Body of pancreas (tissue), 4 donors: ENCODE measurements at regions not wholly inside any gene's neighbourhood (a gene's known extent, or its start where the extent isn't known, plus 50 kb on each side); places are given as distances from the start of the nearest gene placed in this dataset.
A peak's percentile ranks its signal among the peaks of the same experiment; 100 is the strongest.

ENCODE experiments used
- ATAC-seq: fragments of 150-250 bp; one replicate; pipeline ENCODE4 v1.9.1; 2016
- DNase-seq, 4 donors: peaks; one replicate each; pipeline ENCODE4 v3.0.0-alpha.2; 2019
- H3K27ac ChIP-seq, 4 donors: fragments of 200-600 bp; sonication (generic); 1 replicate in 3 of 4; 2 replicates in 1 of 4; pipeline versions ENCODE4 v1.5.1 to v1.6.1; 2016 to 2019; ENCODE audit warnings: mild to moderate bottlenecking in 1 of 4, mixed read lengths in 1 of 4, moderate library complexity in 1 of 4
- H3K27me3 ChIP-seq, 2 donors: fragments of 200-600 bp; sonication (generic); one replicate each; pipeline ENCODE4 v1.6.0; 2016; ENCODE audit warnings: mild to moderate bottlenecking in 1 of 2
- H3K36me3 ChIP-seq, 2 donors: fragments of 200-600 bp; sonication (generic); replicated peaks in 1 of 2; 2 replicates each; pipeline ENCODE4 v1.5.1; 2016; ENCODE audit warnings: low read depth in 2 of 2; ENCODE audit not compliant: insufficient read depth in 1 of 2
- H3K4me1 ChIP-seq: fragments of 200-600 bp; sonication (generic); one replicate; pipeline ENCODE4 v1.6.0; 2016
- H3K4me3 ChIP-seq, 2 donors: fragments of 200-600 bp; sonication (generic); 1 replicate in 1 of 2; 2 replicates in 1 of 2; pipeline ENCODE4 v1.5.1; 2016 to 2019
- H3K9me3 ChIP-seq, 3 donors: fragments of 200-600 bp; sonication (generic); 1 replicate in 2 of 3; 2 replicates in 1 of 3; pipeline ENCODE4 v1.5.1; 2016
- POLR2A ChIP-seq, 3 donors: fragments of 450-650 bp; IDR thresholded peaks; one replicate each; pipeline ENCODE4 v1.6.1; 2016; ENCODE audit warnings: antibody characterized with exemption in 3 of 3, mild to moderate bottlenecking in 2 of 3
- WGBS, 2 donors: methylation state at CpG; one replicate each; pipeline ENCODE4 v1.1.5; 2017; 5-methylcytosine and 5-hydroxymethylcytosine counted together
- intact Hi-C: fragments of 100-400 bp; cut with DNase I; formaldehyde crosslinking; loops from one replicate; pipeline ENCODE4 v1.15.1; 2023
- TF ChIP-seq, protein P1 (sequence below), 7 experiments: fragments of 450-650 bp in 4 of 7; fragments of 200-600 bp in 3 of 7; sonication (generic) in 3 of 7; IDR thresholded peaks; one replicate each; pipeline ENCODE4 v1.5.1; 2016 to 2019; ENCODE audit warnings: antibody characterized with exemption in 7 of 7

DNA sequence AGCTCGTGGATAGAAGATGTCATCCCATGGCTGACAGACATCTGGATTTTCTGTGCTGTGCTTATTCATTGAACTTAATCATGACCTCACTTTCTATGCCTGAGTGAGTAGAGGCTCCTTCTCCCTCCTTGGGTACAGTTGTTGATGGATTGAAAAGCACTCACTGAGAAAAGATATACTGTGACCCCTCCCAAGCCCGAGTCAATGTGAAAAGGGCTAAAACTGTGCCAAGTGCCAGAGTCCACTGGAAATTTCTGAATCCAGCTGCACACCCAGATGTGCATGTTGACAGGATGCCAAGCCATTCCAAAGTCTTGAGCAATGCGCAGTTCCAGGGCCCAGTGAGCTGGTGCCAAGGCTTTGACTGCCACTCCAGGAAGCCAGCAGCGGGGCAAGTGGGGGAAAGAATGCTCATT lies 473.0 kb downstream of the NTRK2 start:
- no peaks in the 10 kb centered on the region for H3K36me3 ChIP-seq
- no peak for TF ChIP-seq POLR2A (IDR thresholded peaks at IDR 0.05)
- TF ChIP-seq, protein P1, sequence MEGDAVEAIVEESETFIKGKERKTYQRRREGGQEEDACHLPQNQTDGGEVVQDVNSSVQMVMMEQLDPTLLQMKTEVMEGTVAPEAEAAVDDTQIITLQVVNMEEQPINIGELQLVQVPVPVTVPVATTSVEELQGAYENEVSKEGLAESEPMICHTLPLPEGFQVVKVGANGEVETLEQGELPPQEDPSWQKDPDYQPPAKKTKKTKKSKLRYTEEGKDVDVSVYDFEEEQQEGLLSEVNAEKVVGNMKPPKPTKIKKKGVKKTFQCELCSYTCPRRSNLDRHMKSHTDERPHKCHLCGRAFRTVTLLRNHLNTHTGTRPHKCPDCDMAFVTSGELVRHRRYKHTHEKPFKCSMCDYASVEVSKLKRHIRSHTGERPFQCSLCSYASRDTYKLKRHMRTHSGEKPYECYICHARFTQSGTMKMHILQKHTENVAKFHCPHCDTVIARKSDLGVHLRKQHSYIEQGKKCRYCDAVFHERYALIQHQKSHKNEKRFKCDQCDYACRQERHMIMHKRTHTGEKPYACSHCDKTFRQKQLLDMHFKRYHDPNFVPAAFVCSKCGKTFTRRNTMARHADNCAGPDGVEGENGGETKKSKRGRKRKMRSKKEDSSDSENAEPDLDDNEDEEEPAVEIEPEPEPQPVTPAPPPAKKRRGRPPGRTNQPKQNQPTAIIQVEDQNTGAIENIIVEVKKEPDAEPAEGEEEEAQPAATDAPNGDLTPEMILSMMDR (IDR thresholded peaks at IDR 0.05): no peak
- no peak overlapping the region for H3K27ac ChIP-seq
- no peaks in the 10 kb centered on the region for H3K9me3 ChIP-seq
- H3K27me3 ChIP-seq: no peaks in the 10 kb centered on the region
- no peak for ATAC-seq
- peak in 3 of 4 donors; percentile 4 to 15 (median 12) for DNase-seq
- intact Hi-C loops: no loop called here
- 67 to 73% methylated on average over 4 of the region's 4 CpGs for WGBS, 2 donors
- H3K4me3 ChIP-seq: no peak overlapping the region
- H3K4me1 ChIP-seq: no peaks in the 10 kb centered on the region

DNA sequence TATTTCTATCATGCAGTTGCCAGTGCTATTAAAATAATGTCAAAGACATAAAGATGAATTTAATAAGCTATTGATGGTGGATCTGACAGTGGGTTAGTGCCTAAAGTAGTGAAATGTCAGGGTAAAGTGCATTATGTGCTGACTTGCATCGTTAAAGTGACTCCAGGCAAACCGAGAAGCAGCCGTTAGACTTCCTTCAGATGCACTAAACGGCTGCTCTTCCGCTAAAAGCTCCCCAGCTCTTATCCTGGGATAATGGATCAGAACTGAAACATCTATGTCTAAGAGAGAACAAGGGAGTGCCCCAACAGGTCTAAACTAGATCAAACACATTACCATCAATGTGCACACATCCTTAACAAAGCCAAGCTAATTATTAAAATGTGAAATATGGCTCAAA lies 468.2 kb downstream of the NTRK2 start:
- intact Hi-C loops: no loop called here
- 82 to 87% methylated on average over 5 of the region's 5 CpGs for WGBS, 2 donors
- DNase-seq: no peak
- no peak overlapping the region for H3K27ac ChIP-seq
- no peaks in the 10 kb centered on the region for H3K27me3 ChIP-seq
- no peaks in the 10 kb centered on the region for H3K4me1 ChIP-seq
- no peak for ATAC-seq
- no peak overlapping the region for H3K4me3 ChIP-seq
- no peaks in the 10 kb centered on the region for H3K9me3 ChIP-seq
- no peaks in the 10 kb centered on the region for H3K36me3 ChIP-seq
- no peak for TF ChIP-seq POLR2A (IDR thresholded peaks at IDR 0.05)
- TF ChIP-seq, protein P1 (IDR thresholded peaks at IDR 0.05): no peak

DNA sequence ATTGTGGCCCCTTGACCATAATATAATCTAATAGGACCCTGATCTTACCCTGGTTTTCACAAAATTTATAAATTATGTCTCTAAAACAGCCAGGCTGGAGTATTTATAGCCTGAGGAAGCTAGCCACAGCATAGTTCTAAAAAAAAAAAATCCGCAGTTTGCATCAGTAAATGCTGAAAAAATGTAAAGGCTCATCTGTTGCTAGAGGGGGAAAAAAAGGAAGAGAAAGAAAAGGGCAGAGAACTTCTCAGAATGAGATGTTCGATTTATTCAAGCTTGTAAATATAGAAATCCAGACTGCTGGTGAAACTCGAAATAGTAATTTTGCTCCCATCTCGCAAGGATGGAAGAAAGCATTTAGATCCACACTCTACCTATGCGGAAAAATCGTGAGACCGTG lies 467.5 kb downstream of the NTRK2 start:
- no peak overlapping the region for H3K27ac ChIP-seq
- TF ChIP-seq, protein P1 (IDR thresholded peaks at IDR 0.05): no peak
- no peak for TF ChIP-seq POLR2A (IDR thresholded peaks at IDR 0.05)
- no peaks in the 10 kb centered on the region for H3K9me3 ChIP-seq
- 72 to 78% methylated on average over 7 of the region's 7 CpGs for WGBS, 2 donors
- H3K27me3 ChIP-seq: no peaks in the 10 kb centered on the region
- no peaks in the 10 kb centered on the region for H3K4me1 ChIP-seq
- no peaks in the 10 kb centered on the region for H3K36me3 ChIP-seq
- DNase-seq: no peak
- no peak overlapping the region for H3K4me3 ChIP-seq
- ATAC-seq: no peak
- intact Hi-C loops: no loop called here

DNA sequence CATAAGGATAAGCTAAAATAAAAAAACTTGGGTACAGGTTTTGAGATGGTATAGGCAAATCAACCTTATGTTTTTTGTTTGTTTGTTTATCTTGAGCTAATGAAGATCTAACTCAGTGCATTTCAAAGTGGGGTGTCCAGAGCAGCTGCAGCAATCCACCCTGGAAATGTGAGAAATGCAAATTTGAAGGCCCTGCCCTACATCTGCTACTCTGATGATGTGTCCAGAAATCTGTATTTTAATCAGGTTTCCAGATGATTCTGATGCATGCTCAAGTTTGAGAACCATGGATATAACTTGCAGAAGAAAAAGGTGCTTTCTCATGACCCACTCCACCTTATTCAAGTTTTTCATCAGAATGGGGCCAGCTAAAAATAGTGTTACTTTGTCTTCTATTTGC lies 467.0 kb downstream of the NTRK2 start:
- Histone ChIP-seq H3K27me3 (no peaks in the 10 kb centered on the region), H3K4me1 (no peaks in the 10 kb centered on the region), H3K9me3 (no peaks in the 10 kb centered on the region), H3K4me3 (no peak overlapping the region), H3K36me3 (no peaks in the 10 kb centered on the region), H3K27ac (no peak overlapping the region)
- intact Hi-C loops: no loop called here
- TF ChIP-seq, protein P1 (IDR thresholded peaks at IDR 0.05): no peak
- TF ChIP-seq POLR2A (IDR thresholded peaks at IDR 0.05): no peak
- no peak for ATAC-seq
- no peak for DNase-seq

DNA sequence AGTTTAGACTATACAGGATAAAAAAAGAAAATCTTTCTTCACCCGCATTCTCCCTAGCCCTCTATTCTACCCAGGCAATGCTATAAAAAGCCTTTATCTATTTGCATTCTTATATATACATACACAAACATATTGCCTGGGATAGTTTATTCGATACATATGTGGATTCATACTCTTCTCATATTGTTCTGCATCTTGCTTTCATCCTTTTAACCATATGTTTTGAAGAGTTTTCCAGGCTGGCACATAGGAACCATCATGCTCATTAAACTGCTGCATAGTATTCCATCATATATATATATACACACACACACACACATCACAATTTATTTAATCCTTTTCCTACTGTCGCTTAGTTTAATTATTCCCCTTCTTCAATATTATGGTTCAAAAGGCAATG lies 461.2 kb downstream of the NTRK2 start:
- no peaks in the 10 kb centered on the region for H3K27me3 ChIP-seq
- intact Hi-C loops: no loop called here
- TF ChIP-seq, protein P1 (IDR thresholded peaks at IDR 0.05): no peak
- TF ChIP-seq POLR2A (IDR thresholded peaks at IDR 0.05): no peak
- no peaks in the 10 kb centered on the region for H3K4me1 ChIP-seq
- H3K4me3 ChIP-seq: no peak overlapping the region
- WGBS, 2 donors: 79 to 81% methylated on average over 3 of the region's 3 CpGs
- DNase-seq (no peak), ATAC-seq (no peak)
- no peak overlapping the region for H3K27ac ChIP-seq
- no peaks in the 10 kb centered on the region for H3K9me3 ChIP-seq
- no peaks in the 10 kb centered on the region for H3K36me3 ChIP-seq
